Dedifferentiated amniotic fluid mesenchymal stem cell (primary cell): ENCODE measurements at regions not wholly inside any gene's neighbourhood (a gene's known extent, or its start where the extent isn't known, plus 50 kb on each side); places are given as distances from the start of the nearest gene placed in this dataset.
"Not testable (repeated sequence)": the region's sequence is repeated elsewhere in the genome, so short reads cannot be mapped to it uniquely, and the experiment has no call there.

Experiments used
- DNase-seq: peaks from one replicate; pipeline ENCODE4 v3.0.0-alpha.2; 2016; ENCODE audit errors: extremely low spot score

- no peak for DNase-seq
Observed at GRCh38 chr14:43872222-43872621, 634.9 kb downstream of the FSCB start.

GRCh38 chr14:43858981-43859380, 648.1 kb downstream of the FSCB start:
- no peak for DNase-seq

- DNase-seq: no peak
Observed at GRCh38 chr14:43855556-43855955, 651.5 kb downstream of the FSCB start.

GRCh38 chr14:43853541-43853940, 653.5 kb downstream of the FSCB start:
- DNase-seq: no peak

- no peak for DNase-seq
Observed at GRCh38 chr14:43803076-43803689, 703.9 kb downstream of the FSCB start.

- DNase-seq: no peak
Observed at GRCh38 chr14:43795600-43796228, 711.4 kb downstream of the FSCB start.

GRCh38 chr14:43793579-43793978, 713.5 kb downstream of the FSCB start:
- no peak for DNase-seq

GRCh38 chr14:43792980-43793379, 714.1 kb downstream of the FSCB start:
- no peak for DNase-seq

- no peak for DNase-seq
Observed at GRCh38 chr14:43790681-43791080, 716.4 kb downstream of the FSCB start.

- DNase-seq: no peak
Observed at GRCh38 chr14:43789458-43789857, 717.6 kb downstream of the FSCB start.

- no peak for DNase-seq
Observed at GRCh38 chr14:43786066-43786762, 720.9 kb downstream of the FSCB start.

- DNase-seq: not testable (repeated sequence)
Observed at GRCh38 chr14:43784432-43784831, 722.7 kb downstream of the FSCB start.

- no peak for DNase-seq
Observed at GRCh38 chr14:43778937-43779639, 728.0 kb downstream of the FSCB start.

GRCh38 chr14:43778570-43778936, 728.5 kb downstream of the FSCB start:
- DNase-seq: no peak

- no peak for DNase-seq
Observed at GRCh38 chr14:43765474-43765873, 741.6 kb downstream of the FSCB start.

- DNase-seq: no peak
Observed at GRCh38 chr14:43764433-43764832, 742.6 kb downstream of the FSCB start.

GRCh38 chr14:43755707-43756106, 751.4 kb downstream of the FSCB start:
- DNase-seq: no peak

- DNase-seq: no peak
Observed at GRCh38 chr14:43754838-43755237, 752.2 kb downstream of the FSCB start.

GRCh38 chr14:43745746-43746145, 761.3 kb downstream of the FSCB start:
- DNase-seq: no peak

GRCh38 chr14:43735932-43736331, 771.2 kb downstream of the FSCB start:
- DNase-seq: no peak

GRCh38 chr14:43729143-43729542, 777.9 kb downstream of the FSCB start:
- no peak for DNase-seq

GRCh38 chr14:43706900-43707299, 800.2 kb downstream of the FSCB start:
- no peak for DNase-seq
